GM12878 (cell line): ENCODE measurements at regions not wholly inside any gene's neighbourhood (a gene's known extent, or its start where the extent isn't known, plus 50 kb on each side); places are given as distances from the start of the nearest gene placed in this dataset.

Experiments used
- ATAC-seq: fragments of 200-7000 bp; cut with Tn5 transposase; 3 replicates; pipeline ENCODE4 v1.9.1; 2020; ENCODE audit warnings: mild to moderate bottlenecking, moderate library complexity
- BruUV-seq: library from RNA; stranded (reverse); fragments of 400-500 nt; replicated peaks from 2 replicates; lab custom pipeline; 2021; lab: Mats Ljungman, UMichigan
- CTCF ChIA-PET: fragments of 300-600 bp; sonication (Branson Sonifier 250); formaldehyde crosslinking; extraction: SDS; loops from one replicate; lab custom pipeline; 2021; ENCODE audit warnings: inconsistent platforms; lab: Yijun Ruan, JAX
- POLR2A ChIA-PET: fragments of 350-600 bp; formaldehyde crosslinking; extraction: SDS; loops from one replicate; lab custom pipeline; 2021; ENCODE audit warnings: inconsistent platforms; lab: Charles Lee
- RAD21 ChIA-PET: fragments of 300-600 bp; sonication (Branson Sonifier 250); formaldehyde crosslinking; loops from one replicate; lab custom pipeline; 2023; ENCODE audit warnings: antibody characterized with exemption; ENCODE audit not compliant: unreplicated experiment; lab: Charles Lee
- SMC1A ChIA-PET: fragments of 300-600 bp; sonication (Branson Sonifier 250); formaldehyde crosslinking; loops from one replicate; lab custom pipeline; 2023; ENCODE audit not compliant: unreplicated experiment, uncharacterized antibody; lab: Charles Lee
- DNase-seq: peaks from one replicate; pipeline ENCODE4 v3.0.0-alpha.2; 2011; ENCODE audit warnings: low read depth, low spot score
- FAIRE-seq: peaks from 3 replicates; lab custom pipeline; 2011; peaks lifted over from hg19 to GRCh38; lab: Jason Lieb, UNC
- H2AFZ ChIP-seq: 2 replicates; pipeline ENCODE4 v1.6.0; 2011; ENCODE audit warnings: low read depth, low read length, control low read depth; ENCODE audit not compliant: control insufficient read depth
- H3K27ac ChIP-seq: 2 replicates; pipeline ENCODE4 v1.5.1; 2011; ENCODE audit warnings: control low read depth; ENCODE audit not compliant: control insufficient read depth, insufficient read depth
- H3K27me3 ChIP-seq, 2 experiments: replicated peaks in 1 of 2; 2 replicates each; pipeline versions ENCODE4 v1.6.0 to v1.6.1; 2011; ENCODE audit warnings: low read length in 1 of 2; ENCODE audit not compliant: control insufficient read depth in 2 of 2, insufficient read depth in 2 of 2
- H3K36me3 ChIP-seq, 2 experiments: 2 replicates each; pipeline ENCODE4 v1.5.1; 2011; ENCODE audit warnings: low read length in 1 of 2; ENCODE audit not compliant: control insufficient read depth in 2 of 2, insufficient read depth in 2 of 2
- H3K4me1 ChIP-seq: 2 replicates; pipeline ENCODE4 v1.6.1; 2011; ENCODE audit warnings: mild to moderate bottlenecking, low read length, moderate library complexity, mixed read lengths; ENCODE audit not compliant: control insufficient read depth, insufficient read depth
- H3K4me2 ChIP-seq: 2 replicates; pipeline ENCODE4 v1.6.0; 2011; ENCODE audit warnings: control low read depth; ENCODE audit not compliant: control insufficient read depth, insufficient read depth
- H3K4me3 ChIP-seq: fragments of 200-600 bp; sonication (generic); 2 replicates; pipeline ENCODE4 v1.5.1; 2016
- H3K79me2 ChIP-seq: 2 replicates; pipeline ENCODE4 v1.6.0; 2011; ENCODE audit warnings: low read length; ENCODE audit not compliant: control insufficient read depth, insufficient read depth
- H3K9ac ChIP-seq: 2 replicates; pipeline ENCODE4 v1.8.0; 2011; ENCODE audit warnings: low read length, control low read depth, mixed read lengths; ENCODE audit not compliant: control insufficient read depth, insufficient read depth
- H3K9me3 ChIP-seq: replicated peaks from 3 replicates; pipeline ENCODE4 v1.5.1; 2011; ENCODE audit warnings: mild to moderate bottlenecking, low read length; ENCODE audit not compliant: control insufficient read depth, insufficient read depth
- H4K20me1 ChIP-seq: 2 replicates; pipeline ENCODE4 v1.6.0; 2011; ENCODE audit not compliant: control insufficient read depth, insufficient read depth
- ATF7 ChIP-seq: fragments of 450-650 bp; IDR thresholded peaks from 2 replicates; pipeline ENCODE4 v1.6.1; 2016; ENCODE audit warnings: low read depth, mild to moderate bottlenecking
- EED ChIP-seq: sonication (generic); IDR thresholded peaks from 2 replicates; pipeline ENCODE4 v1.6.1; 2016; ENCODE audit warnings: antibody characterized with exemption, low read depth
- JUNB ChIP-seq: IDR thresholded peaks from 2 replicates; pipeline ENCODE4 v1.6.1; 2016; ENCODE audit warnings: antibody characterized with exemption, mild to moderate bottlenecking
- NFIC ChIP-seq: IDR thresholded peaks from 2 replicates; pipeline ENCODE4 v1.6.1; 2012; ENCODE audit warnings: low read depth, mild to moderate bottlenecking, inconsistent platforms, low read length, moderate library complexity
- NR2F1 ChIP-seq: fragments of 450-650 bp; conservative IDR thresholded peaks from 2 replicates; pipeline ENCODE4 v1.6.1; 2017; ENCODE audit warnings: mild to moderate bottlenecking
- RBBP5 ChIP-seq: fragments of 200-600 bp; sonication (generic); conservative IDR thresholded peaks from 2 replicates; pipeline ENCODE4 v1.6.1; 2016
- SMAD1 ChIP-seq: fragments of 450-650 bp; IDR thresholded peaks from 2 replicates; pipeline ENCODE4 v1.6.1; 2018; ENCODE audit warnings: mild to moderate bottlenecking, low read depth; ENCODE audit not compliant: partially characterized antibody
- WGBS: methylation state at CpG from one replicate; pipeline ENCODE4 v1.1.6; 2016; ENCODE audit warnings: low lambda C conversion rate; ENCODE audit not compliant: insufficient replicate concordance, insufficient coverage; ENCODE audit errors: missing lambda C conversion rate; 5-methylcytosine and 5-hydroxymethylcytosine counted together
- in situ Hi-C: fragments of 300-500 bp; cut with MboI; formaldehyde crosslinking; loops from 9 replicates; pipeline ENCODE4 v1.14.3; 2018; ENCODE audit warnings: mixed read lengths
- intact Hi-C: fragments of 100-400 bp; cut with micrococcal nuclease; formaldehyde crosslinking; loops from one replicate; pipeline ENCODE4 v1.14.2; 2022; ENCODE audit not compliant: unreplicated experiment
- TF ChIP-seq, protein P1 (sequence below): fragments of 450-650 bp; IDR thresholded peaks from 2 replicates; pipeline ENCODE4 v1.6.1; 2017; ENCODE audit warnings: mild to moderate bottlenecking, moderate library complexity

DNA sequence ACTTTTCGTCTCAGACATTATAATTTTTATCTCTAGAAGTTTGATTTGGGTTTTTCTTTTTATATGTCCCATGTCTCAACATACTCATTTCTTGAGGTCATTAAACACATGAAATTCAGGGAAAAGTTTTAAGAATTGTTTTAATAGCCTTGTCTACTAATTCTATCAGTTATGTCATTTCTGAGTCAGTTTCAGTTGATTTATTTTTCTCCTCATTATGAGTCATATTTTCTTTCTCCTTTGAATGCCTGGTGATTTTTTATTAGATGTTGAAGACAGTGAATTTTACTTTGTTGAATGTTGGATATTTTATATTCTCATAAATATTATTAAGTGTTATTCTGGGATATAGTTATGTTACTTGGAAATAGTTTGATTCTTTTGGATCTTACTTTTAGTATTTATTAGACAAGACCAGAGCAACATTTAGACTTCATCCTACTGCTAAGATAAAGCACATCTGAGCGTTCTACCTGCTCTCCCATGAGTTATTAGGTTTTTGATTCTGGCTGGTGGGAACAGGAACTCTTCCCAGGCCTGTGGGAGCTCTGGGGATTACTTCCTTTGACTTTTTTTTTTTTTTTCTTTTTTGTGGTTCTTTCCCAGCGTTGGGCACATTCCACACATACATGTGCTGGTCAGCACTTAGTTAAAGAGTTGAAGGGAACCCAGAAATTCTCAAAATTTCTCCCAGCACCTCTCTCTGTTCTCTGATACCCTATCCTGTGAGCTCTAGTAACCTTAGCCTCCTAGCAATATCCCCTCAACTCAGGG is 1157.7 kb downstream of the BCL11B start:
- POLR2A ChIA-PET = interaction anchor here (1.2 kb wide), 1 partner anchor 28 kb away, joined by 16 read pairs; no protein-coding TSS in a partner anchor
- SMC1A ChIA-PET = interaction anchor here (0.6 to 6.5 kb wide), 5 partner anchors 21 to 82 kb away, joined by 3 to 32 read pairs (median 3); no protein-coding TSS in a partner anchor
- Histone ChIP-seq H3K4me3 (no peak overlapping the region), H3K27ac (no peak overlapping the region), H3K27me3 (no peaks in the 10 kb centered on the region), H3K79me2 (no peaks in the 10 kb centered on the region), H3K4me2 (no peak overlapping the region), H4K20me1 (no peaks in the 10 kb centered on the region), H3K4me1 (no peaks in the 10 kb centered on the region), H3K36me3 (no peaks in the 10 kb centered on the region), H2AFZ (no peak overlapping the region), H3K9me3 (no peaks in the 10 kb centered on the region), H3K9ac (no peak overlapping the region)
- intact Hi-C loops (no loop called here), in situ Hi-C loops (no loop called here)
- FAIRE-seq (no peak), ATAC-seq (no peak), DNase-seq (no peak)
- no TSS peak for BruUV-seq
- CTCF ChIA-PET = interaction anchor here (1.2 to 3.8 kb wide), 3 partner anchors 16 to 24 kb away, joined by 4 to 18 read pairs (median 4); no protein-coding TSS in a partner anchor
- peak; percentile 87 for TF ChIP-seq JUNB
- TF ChIP-seq RBBP5 = no peak
- peak; percentile 66; the same call in 1 of the 2 replicates for TF ChIP-seq NFIC
- TF ChIP-seq ATF7 = peak; percentile 37; the same call in 1 of the 2 replicates
- 0 out of 2 replicates have a peak, but pooled peaks have one; percentile 27 for TF ChIP-seq EED
- RAD21 ChIA-PET = interaction anchor here (1.2 to 2.3 kb wide), 2 partner anchors 26 to 59 kb away, joined by 3 to 4 read pairs; no protein-coding TSS in a partner anchor
- WGBS = 0% methylated on average over 2 of the region's 3 CpGs

DNA sequence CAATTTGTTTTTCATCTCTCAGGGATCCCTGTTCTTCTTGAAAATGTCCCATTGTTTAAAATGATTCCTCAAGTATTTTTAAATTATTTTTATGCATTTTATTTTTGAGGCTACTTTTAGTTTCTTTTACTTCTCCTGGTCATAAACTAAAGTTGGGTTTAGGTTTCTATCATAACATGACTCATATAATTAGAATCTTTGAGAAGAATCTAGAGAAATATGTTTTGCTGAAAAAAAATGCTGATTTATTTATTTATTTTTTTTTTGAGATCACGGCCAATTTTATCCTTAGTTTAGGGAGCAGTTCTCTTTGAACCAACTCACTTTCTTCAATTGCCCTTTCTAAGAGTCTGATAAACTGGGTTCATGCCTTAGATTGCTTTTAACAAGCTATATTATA is 1157.1 kb downstream of the BCL11B start:
- no peak for FAIRE-seq

More for the DNA sequence above, 1157.1 kb downstream of the BCL11B start:
- Histone ChIP-seq H3K27me3 (no peaks in the 10 kb centered on the region), H2AFZ (no peak overlapping the region), H3K27ac (no peak overlapping the region), H3K4me2 (no peak overlapping the region), H3K4me3 (no peak overlapping the region), H4K20me1 (no peaks in the 10 kb centered on the region), H3K79me2 (no peaks in the 10 kb centered on the region), H3K9me3 (no peaks in the 10 kb centered on the region), H3K36me3 (no peaks in the 10 kb centered on the region), H3K9ac (no peak overlapping the region), H3K4me1 (no peaks in the 10 kb centered on the region)
- intact Hi-C loops (no loop called here), in situ Hi-C loops (no loop called here)
- 86% methylated on average over 1 of the region's 1 CpG for WGBS
- ChIA-PET SMC1A (interaction anchor here (0.6 to 3.8 kb wide), 6 partner anchors 15 to 814 kb away, joined by 3 to 15 read pairs (median 3); no protein-coding TSS in a partner anchor), POLR2A (interaction anchor here (0.6 to 1.2 kb wide), 4 partner anchors 27 to 747 kb away, joined by 3 to 16 read pairs (median 4); no protein-coding TSS in a partner anchor), RAD21 (interaction anchor here (0.6 to 2.1 kb wide), 5 partner anchors 11 to 171 kb away, joined by 3 to 6 read pairs (median 3); no protein-coding TSS in a partner anchor), CTCF (interaction anchor here (1.2 kb wide), 1 partner anchor 15 kb away, joined by 4 read pairs; no protein-coding TSS in a partner anchor)
- no TSS peak for BruUV-seq
- no peak for ATAC-seq
- no peak for DNase-seq
- TF ChIP-seq NR2F1 (no peak), SMAD1 (no peak)
- TF ChIP-seq, protein P1, sequence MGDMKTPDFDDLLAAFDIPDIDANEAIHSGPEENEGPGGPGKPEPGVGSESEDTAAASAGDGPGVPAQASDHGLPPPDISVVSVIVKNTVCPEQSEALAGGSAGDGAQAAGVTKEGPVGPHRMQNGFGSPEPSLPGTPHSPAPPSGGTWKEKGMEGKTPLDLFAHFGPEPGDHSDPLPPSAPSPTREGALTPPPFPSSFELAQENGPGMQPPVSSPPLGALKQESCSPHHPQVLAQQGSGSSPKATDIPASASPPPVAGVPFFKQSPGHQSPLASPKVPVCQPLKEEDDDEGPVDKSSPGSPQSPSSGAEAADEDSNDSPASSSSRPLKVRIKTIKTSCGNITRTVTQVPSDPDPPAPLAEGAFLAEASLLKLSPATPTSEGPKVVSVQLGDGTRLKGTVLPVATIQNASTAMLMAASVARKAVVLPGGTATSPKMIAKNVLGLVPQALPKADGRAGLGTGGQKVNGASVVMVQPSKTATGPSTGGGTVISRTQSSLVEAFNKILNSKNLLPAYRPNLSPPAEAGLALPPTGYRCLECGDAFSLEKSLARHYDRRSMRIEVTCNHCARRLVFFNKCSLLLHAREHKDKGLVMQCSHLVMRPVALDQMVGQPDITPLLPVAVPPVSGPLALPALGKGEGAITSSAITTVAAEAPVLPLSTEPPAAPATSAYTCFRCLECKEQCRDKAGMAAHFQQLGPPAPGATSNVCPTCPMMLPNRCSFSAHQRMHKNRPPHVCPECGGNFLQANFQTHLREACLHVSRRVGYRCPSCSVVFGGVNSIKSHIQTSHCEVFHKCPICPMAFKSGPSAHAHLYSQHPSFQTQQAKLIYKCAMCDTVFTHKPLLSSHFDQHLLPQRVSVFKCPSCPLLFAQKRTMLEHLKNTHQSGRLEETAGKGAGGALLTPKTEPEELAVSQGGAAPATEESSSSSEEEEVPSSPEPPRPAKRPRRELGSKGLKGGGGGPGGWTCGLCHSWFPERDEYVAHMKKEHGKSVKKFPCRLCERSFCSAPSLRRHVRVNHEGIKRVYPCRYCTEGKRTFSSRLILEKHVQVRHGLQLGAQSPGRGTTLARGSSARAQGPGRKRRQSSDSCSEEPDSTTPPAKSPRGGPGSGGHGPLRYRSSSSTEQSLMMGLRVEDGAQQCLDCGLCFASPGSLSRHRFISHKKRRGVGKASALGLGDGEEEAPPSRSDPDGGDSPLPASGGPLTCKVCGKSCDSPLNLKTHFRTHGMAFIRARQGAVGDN = no peak
